Activated B cell treated with CpG ODN at 0.5 μM for 24 hours (primary cell): ENCODE measurements at regions not wholly inside any gene's neighbourhood (a gene's known extent, or its start where the extent isn't known, plus 50 kb on each side); places are given as distances from the start of the nearest gene placed in this dataset.
"Not testable (repeated sequence)": the region's sequence is repeated elsewhere in the genome, so short reads cannot be mapped to it uniquely, and the experiment has no call there.

Source experiments
- ATAC-seq: fragments of 200-7000 bp; cut with Tn5 transposase; one replicate; pipeline ENCODE4 v1.10.0; 2021; ENCODE audit warnings: low read depth, mild to moderate bottlenecking, moderate library complexity
- CTCF ChIA-PET: fragments of 350-600 bp; sonication (Branson Sonifier 250); formaldehyde crosslinking; loops from one replicate; lab custom pipeline; 2021; ENCODE audit warnings: antibody characterized with exemption; lab: Charles Lee
- POLR2A ChIA-PET: fragments of 350-600 bp; sonication (Branson Sonifier 250); formaldehyde crosslinking; loops from one replicate; lab custom pipeline; 2021; ENCODE audit warnings: antibody characterized with exemption; lab: Charles Lee
- DNase-seq: peaks from one replicate; pipeline ENCODE4 v3.0.0; 2022
- H3K27ac Mint-ChIP-seq: one replicate; pipeline ENCODE4 v1.8.0; 2020; ENCODE audit warnings: mixed read lengths
- H3K27me3 Mint-ChIP-seq: one replicate; pipeline ENCODE4 v1.8.0; 2021; ENCODE audit warnings: mixed read lengths
- H3K36me3 Mint-ChIP-seq: one replicate; pipeline ENCODE4 v1.8.0; 2021; ENCODE audit warnings: low read depth, mixed read lengths
- H3K4me1 Mint-ChIP-seq: one replicate; pipeline ENCODE4 v1.8.0; 2021; ENCODE audit warnings: mixed read lengths
- H3K4me3 Mint-ChIP-seq: one replicate; pipeline ENCODE4 v1.8.0; 2020; ENCODE audit warnings: mild to moderate bottlenecking, mixed read lengths
- H3K9me3 Mint-ChIP-seq: one replicate; pipeline ENCODE4 v1.8.0; 2020; ENCODE audit warnings: mixed read lengths
- CTCF ChIP-seq: fragments of 200-600 bp; IDR thresholded peaks from one replicate; pipeline ENCODE4 v1.8.0; 2022; ENCODE audit warnings: antibody characterized with exemption, mild to moderate bottlenecking
- intact Hi-C: fragments of 100-400 bp; cut with micrococcal nuclease; formaldehyde crosslinking; loops from one replicate; pipeline ENCODE4 v1.15.1; 2024

GRCh38 chr21:25188677-25189079, 418.6 kb downstream of the MRPL39 start:
- CTCF ChIA-PET, result interaction anchor here (1.5 to 2.1 kb wide), 2 partner anchors 12 to 27 kb away, joined by 5 to 16 read pairs; no protein-coding TSS in a partner anchor
- POLR2A ChIA-PET, result interaction anchor here (0.6 to 5.8 kb wide), 8 partner anchors 10 to 110 kb away, joined by 3 to 89 read pairs (median 3); no protein-coding TSS in a partner anchor
- H3K4me3 Mint-ChIP-seq, result peak overlapping the region; percentile 44

GRCh38 chr21:25186273-25186672, 421.0 kb downstream of the MRPL39 start:
- no peak for TF ChIP-seq CTCF
- H3K36me3 Mint-ChIP-seq, result no peaks in the 10 kb centered on the region
- DNase-seq, result no peak
- POLR2A ChIA-PET, result interaction anchor here (0.6 to 5.8 kb wide), 4 partner anchors 8 to 200 kb away, joined by 3 to 89 read pairs (median 4); no protein-coding TSS in a partner anchor
- ATAC-seq, result peak; percentile 70
- CTCF ChIA-PET, result no interaction called here
- H3K27ac Mint-ChIP-seq, result peak overlapping the region; percentile 82
- no peaks in the 10 kb centered on the region for H3K27me3 Mint-ChIP-seq
- intact Hi-C loops, result loop anchor here (1.0 to 10.0 kb wide), 3 partner anchors 119 to 299 kb away; no protein-coding TSS in a partner anchor
- peaks cover 69% of the 10 kb centered on the region for H3K4me1 Mint-ChIP-seq
- H3K9me3 Mint-ChIP-seq, result no peaks in the 10 kb centered on the region
- H3K4me3 Mint-ChIP-seq, result peak overlapping the region; percentile 28

More at GRCh38 chr21:25188677-25189079, 418.6 kb downstream of the MRPL39 start:
- no peaks in the 10 kb centered on the region for H3K9me3 Mint-ChIP-seq
- DNase-seq (no peak), ATAC-seq (peak; percentile 72)
- H3K4me1 Mint-ChIP-seq, result peaks cover 68% of the 10 kb centered on the region
- no peaks in the 10 kb centered on the region for H3K27me3 Mint-ChIP-seq
- H3K36me3 Mint-ChIP-seq, result no peaks in the 10 kb centered on the region
- intact Hi-C loops, result loop anchor here (1.0 to 10.0 kb wide), 5 partner anchors 9 to 296 kb away; no protein-coding TSS in a partner anchor
- no peak for TF ChIP-seq CTCF
- H3K27ac Mint-ChIP-seq, result peak overlapping the region; percentile 73

DNA sequence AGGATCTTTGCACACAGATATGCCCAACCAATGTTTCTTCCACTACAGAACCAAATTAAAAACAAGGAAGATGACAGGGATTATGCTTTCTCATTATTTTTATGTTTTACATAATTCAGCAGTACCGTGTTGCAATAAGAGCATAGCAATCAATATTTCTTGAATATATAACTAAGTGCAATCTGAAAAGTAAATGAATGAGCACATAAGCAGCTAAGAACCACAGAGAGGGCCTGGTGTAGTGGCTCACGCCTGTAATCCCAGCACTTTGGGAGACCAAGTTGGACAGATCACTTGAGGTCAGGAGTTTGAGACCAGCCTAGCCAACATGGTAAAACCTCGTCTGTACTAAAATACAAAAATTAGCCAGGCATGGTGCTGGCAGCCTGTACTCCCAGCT, 423.7 kb downstream of the MRPL39 start:
- no peaks in the 10 kb centered on the region for H3K9me3 Mint-ChIP-seq
- ATAC-seq (no peak), DNase-seq (no peak)
- intact Hi-C loops, result loop anchor here (10.0 kb wide), 2 partner anchors 121 to 301 kb away; no protein-coding TSS in a partner anchor
- POLR2A ChIA-PET, result no interaction called here
- no peak for TF ChIP-seq CTCF
- CTCF ChIA-PET, result no interaction called here
- no peak overlapping the region for H3K27ac Mint-ChIP-seq
- H3K27me3 Mint-ChIP-seq, result no peaks in the 10 kb centered on the region
- H3K4me3 Mint-ChIP-seq, result no peak overlapping the region
- no peaks in the 10 kb centered on the region for H3K36me3 Mint-ChIP-seq
- H3K4me1 Mint-ChIP-seq, result peaks cover 70% of the 10 kb centered on the region

DNA sequence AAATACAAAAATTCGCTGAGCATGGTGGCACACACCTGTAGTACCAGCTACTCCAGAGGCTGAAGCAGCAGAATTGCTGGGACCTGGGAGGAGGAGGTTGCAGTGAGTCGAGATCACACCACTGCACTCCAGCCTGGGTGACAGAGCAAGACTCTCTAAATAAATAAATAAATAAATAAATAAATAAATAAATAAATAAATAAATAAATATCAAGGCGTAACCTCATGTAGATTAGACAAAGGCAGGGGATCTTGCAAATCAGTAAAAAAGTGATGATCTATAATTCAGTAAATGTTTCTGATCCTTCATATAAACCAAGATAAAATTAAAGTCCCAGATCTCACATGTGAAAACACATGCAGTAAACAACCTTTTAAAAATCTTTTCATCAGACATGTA, 425.6 kb downstream of the MRPL39 start:
- H3K4me1 Mint-ChIP-seq, result peaks cover 65% of the 10 kb centered on the region
- H3K27me3 Mint-ChIP-seq, H3K4me3 Mint-ChIP-seq, CTCF ChIA-PET, DNase-seq, POLR2A ChIA-PET, H3K27ac Mint-ChIP-seq, H3K36me3 Mint-ChIP-seq, ATAC-seq, H3K9me3 Mint-ChIP-seq: not testable (repeated sequence)
- intact Hi-C loops, result loop anchor here (10.0 kb wide), 2 partner anchors 123 to 303 kb away; no protein-coding TSS in a partner anchor

DNA sequence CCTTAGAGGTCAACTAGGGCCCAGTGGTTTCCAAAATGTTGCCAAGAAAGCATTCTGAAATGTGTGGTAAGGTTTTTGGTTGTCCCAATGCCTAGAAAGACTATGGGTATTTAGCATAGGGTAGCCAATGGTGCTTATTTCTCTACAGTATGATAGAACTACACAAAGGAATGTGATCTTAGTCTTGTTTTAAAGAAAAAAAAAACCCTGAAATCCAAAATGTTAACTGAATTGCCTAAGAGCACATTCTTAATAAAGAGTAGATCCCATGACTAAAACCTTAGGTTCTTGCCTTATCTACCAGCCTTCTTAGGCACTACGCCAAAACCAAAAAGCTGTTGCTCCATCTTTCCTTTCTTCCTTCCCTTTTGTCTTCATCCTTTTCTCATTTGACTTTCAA, 428.2 kb downstream of the MRPL39 start:
- CTCF ChIA-PET, result no interaction called here
- H3K36me3 Mint-ChIP-seq, result no peaks in the 10 kb centered on the region
- peaks cover 68% of the 10 kb centered on the region for H3K4me1 Mint-ChIP-seq
- H3K9me3 Mint-ChIP-seq, result peaks cover 4% of the 10 kb centered on the region
- DNase-seq (no peak), ATAC-seq (no peak)
- TF ChIP-seq CTCF, result no peak
- no peaks in the 10 kb centered on the region for H3K27me3 Mint-ChIP-seq
- intact Hi-C loops, result loop anchor here (5.0 kb wide), 2 partner anchors 137 to 218 kb away; no protein-coding TSS in a partner anchor
- no peak overlapping the region for H3K4me3 Mint-ChIP-seq
- peak overlapping the region; percentile 22 for H3K27ac Mint-ChIP-seq
- POLR2A ChIA-PET, result interaction anchor here (5.4 kb wide), 1 partner anchor 10 kb away, joined by 89 read pairs; no protein-coding TSS in a partner anchor
